ENCODE measurements at regions not wholly inside any gene's neighbourhood (a gene's known extent, or its start where the extent isn't known, plus 50 kb on each side); places are given as distances from the start of the nearest gene placed in this dataset.

DNA sequence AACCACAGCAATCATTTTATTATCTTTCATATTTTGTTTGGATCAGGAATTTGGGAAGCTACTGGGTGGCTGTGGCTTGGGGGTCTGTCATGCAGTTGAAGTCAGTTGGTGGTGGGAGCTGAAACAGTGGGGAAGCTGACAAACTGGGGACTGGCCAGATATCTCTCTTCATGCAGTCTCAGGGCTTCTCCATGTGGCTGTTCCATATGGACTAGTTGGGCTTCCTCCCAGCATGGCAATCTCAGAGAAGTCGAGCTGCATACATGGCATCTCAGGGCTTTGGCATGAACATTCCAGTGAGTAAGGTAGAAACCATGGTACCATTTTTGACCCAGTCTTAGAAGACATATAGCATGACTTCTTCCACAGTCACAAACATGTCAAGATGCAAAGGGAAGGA is 274.8 kb downstream of the ENC1 start:
- ATAC-seq (no peak), DNase-seq (no peak)
- H3K9me3 ChIP-seq (ENCODE audit: control insufficient read depth in 2 of 3, low read length in 3 of 3) = no peaks in the 10 kb centered on the region
- peaks cover 0 to 4% (median 0%) of the 10 kb centered on the region in 11 donors for H3K9me3 Mint-ChIP-seq
- CTCF ChIA-PET = no interaction called here
- H3K4me3 ChIP-seq (ENCODE audit: low read length) = no peak overlapping the region
- POLR2A ChIA-PET = no interaction called here
- no peaks in the 10 kb centered on the region for H3K27me3 ChIP-seq (ENCODE audit: control insufficient read depth in 2 of 2, insufficient read depth in 2 of 2, low read length in 2 of 2)
- H3K4me1 Mint-ChIP-seq = no peaks in the 10 kb centered on the region
- H3K27me3 Mint-ChIP-seq = peaks cover 0 to 4% (median 0%) of the 10 kb centered on the region in 5 donors
- H3K4me1 ChIP-seq (ENCODE audit: control insufficient read depth in 2 of 2, insufficient read depth in 2 of 2, low read length in 2 of 2) = no peaks in the 10 kb centered on the region
- H3K27ac Mint-ChIP-seq = no peak overlapping the region
- no peaks in the 10 kb centered on the region for H3K36me3 ChIP-seq (ENCODE audit: control insufficient read depth in 2 of 3, insufficient read depth in 3 of 3, low read length in 3 of 3)
- intact Hi-C loops (cut with micrococcal nuclease) = no loop called here
- no peak overlapping the region for H3K4me3 Mint-ChIP-seq
- H3K36me3 Mint-ChIP-seq = no peaks in the 10 kb centered on the region
- no peak overlapping the region for H3K27ac ChIP-seq (ENCODE audit: low read depth, low read length)

DNA sequence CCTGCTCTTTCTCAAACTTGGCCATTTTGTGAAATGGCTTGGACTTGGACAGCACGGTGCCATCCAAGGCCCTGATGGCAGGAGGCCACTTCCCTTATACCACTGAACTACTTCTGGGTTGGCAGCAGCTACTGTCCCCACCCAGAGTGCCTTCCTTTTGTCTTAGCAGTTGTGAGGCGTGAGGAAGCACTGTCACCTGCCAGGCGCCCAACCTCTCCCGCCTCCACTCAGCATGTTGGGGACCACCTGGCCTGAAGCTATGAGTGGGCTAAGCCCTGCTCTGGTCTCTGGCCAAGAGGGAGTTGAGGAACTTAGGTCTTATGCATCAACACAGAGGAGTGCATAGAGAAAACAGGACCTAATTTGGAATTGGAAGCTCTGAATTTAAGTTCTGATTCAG is 276.0 kb downstream of the ENC1 start:
- H3K27me3 ChIP-seq (ENCODE audit: control insufficient read depth in 2 of 2, insufficient read depth in 2 of 2, low read length in 2 of 2) = no peaks in the 10 kb centered on the region
- intact Hi-C loops (cut with micrococcal nuclease) = no loop called here
- Mint-ChIP-seq H3K27ac (no peak overlapping the region), H3K36me3 (no peaks in the 10 kb centered on the region), H3K4me3 (no peak overlapping the region), H3K27me3 (peaks cover 0 to 4% (median 0%) of the 10 kb centered on the region in 5 donors), H3K9me3 (peaks cover 0 to 4% (median 0%) of the 10 kb centered on the region in 11 donors), H3K4me1 (no peaks in the 10 kb centered on the region)
- no peaks in the 10 kb centered on the region for H3K9me3 ChIP-seq (ENCODE audit: control insufficient read depth in 2 of 3, low read length in 3 of 3)
- ChIA-PET POLR2A (no interaction called here), CTCF (no interaction called here)
- no peaks in the 10 kb centered on the region for H3K36me3 ChIP-seq (ENCODE audit: control insufficient read depth in 2 of 3, insufficient read depth in 3 of 3, low read length in 3 of 3)
- DNase-seq (no peak), ATAC-seq (no peak)
- H3K4me3 ChIP-seq (ENCODE audit: low read length) = no peak overlapping the region
- H3K27ac ChIP-seq (ENCODE audit: low read depth, low read length) = no peak overlapping the region
- no peaks in the 10 kb centered on the region for H3K4me1 ChIP-seq (ENCODE audit: control insufficient read depth in 2 of 2, insufficient read depth in 2 of 2, low read length in 2 of 2)

- H3K4me1 ChIP-seq (ENCODE audit: control insufficient read depth in 2 of 2, insufficient read depth in 2 of 2, low read length in 2 of 2) = no peaks in the 10 kb centered on the region
- no peaks in the 10 kb centered on the region for H3K36me3 Mint-ChIP-seq
- H3K4me3 Mint-ChIP-seq = no peak overlapping the region
- no peaks in the 10 kb centered on the region for H3K27me3 ChIP-seq (ENCODE audit: control insufficient read depth in 2 of 2, insufficient read depth in 2 of 2, low read length in 2 of 2)
- no peak overlapping the region for H3K27ac ChIP-seq (ENCODE audit: low read depth, low read length)
- DNase-seq (no peak), ATAC-seq (no peak)
- ChIA-PET POLR2A (no interaction called here), CTCF (no interaction called here)
- H3K36me3 ChIP-seq (ENCODE audit: control insufficient read depth in 2 of 3, insufficient read depth in 3 of 3, low read length in 3 of 3) = no peaks in the 10 kb centered on the region
- no peaks in the 10 kb centered on the region for H3K9me3 ChIP-seq (ENCODE audit: control insufficient read depth in 2 of 3, low read length in 3 of 3)
- H3K9me3 Mint-ChIP-seq = peaks cover 0 to 4% (median 0%) of the 10 kb centered on the region in 11 donors
- intact Hi-C loops (cut with micrococcal nuclease) = no loop called here
- no peak overlapping the region for H3K27ac Mint-ChIP-seq
- no peaks in the 10 kb centered on the region for H3K4me1 Mint-ChIP-seq
- H3K27me3 Mint-ChIP-seq = peaks cover 0 to 4% (median 0%) of the 10 kb centered on the region in 5 donors
- no peak overlapping the region for H3K4me3 ChIP-seq (ENCODE audit: low read length)
Observed at GRCh38 chr5:74363603-74364205, 276.8 kb downstream of the ENC1 start.

DNA sequence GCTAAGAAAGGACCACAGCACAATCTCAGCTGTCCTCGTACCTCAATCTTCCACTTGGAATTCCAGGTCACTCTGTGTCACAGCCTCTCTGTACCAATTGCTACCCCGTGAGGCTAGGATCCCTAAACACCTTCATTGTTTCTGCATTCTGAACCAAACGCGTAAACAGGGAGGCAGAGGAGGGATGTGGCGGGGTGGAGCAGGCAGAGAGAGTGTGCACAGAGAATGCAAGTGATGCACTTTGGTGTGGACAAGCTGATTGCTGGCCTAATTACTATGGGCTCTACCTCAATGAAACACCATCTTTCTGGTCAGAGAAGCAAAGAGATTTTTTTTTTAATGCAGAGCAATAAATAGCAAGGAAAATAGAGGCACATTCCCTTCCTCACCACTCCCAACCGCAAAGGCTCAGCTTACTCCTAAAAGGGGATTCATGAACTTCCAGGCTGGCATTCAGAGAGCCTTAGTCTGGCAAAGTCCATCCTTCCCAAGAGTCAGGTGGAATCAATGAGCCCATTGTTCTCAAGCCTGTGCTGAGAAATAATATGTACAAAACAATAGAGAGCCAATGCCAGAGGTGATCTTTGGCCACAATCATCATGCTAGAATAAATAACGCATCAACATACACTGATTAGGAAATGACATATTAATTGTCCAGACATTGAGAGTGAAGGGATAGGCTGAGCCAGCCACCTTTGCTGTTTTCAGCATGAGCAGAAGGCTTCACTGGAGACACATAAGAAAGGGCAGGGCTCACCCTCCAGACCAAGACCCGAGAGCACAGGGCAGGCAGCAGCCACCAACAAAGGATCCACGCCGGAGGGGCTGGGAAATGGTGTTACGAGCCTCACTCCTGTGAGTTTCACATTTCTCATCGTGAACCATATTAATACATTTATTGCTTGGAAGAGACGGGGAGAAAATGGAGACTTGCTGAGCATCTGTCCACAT is 278.8 kb downstream of the ENC1 start:
- Mint-ChIP-seq H3K36me3 (no peaks in the 10 kb centered on the region), H3K4me1 (no peaks in the 10 kb centered on the region), H3K27ac (no peak overlapping the region), H3K27me3 (peaks cover 0 to 7% (median 0%) of the 10 kb centered on the region in 5 donors), H3K4me3 (no peak overlapping the region), H3K9me3 (peaks cover 0 to 4% (median 0%) of the 10 kb centered on the region in 11 donors)
- ChIA-PET CTCF (no interaction called here), POLR2A (no interaction called here)
- intact Hi-C loops (cut with micrococcal nuclease) = no loop called here
- Histone ChIP-seq H3K9me3 (ENCODE audit: control insufficient read depth in 2 of 3, low read length in 3 of 3) (no peaks in the 10 kb centered on the region), H3K4me1 (ENCODE audit: control insufficient read depth in 2 of 2, insufficient read depth in 2 of 2, low read length in 2 of 2) (no peaks in the 10 kb centered on the region), H3K4me3 (ENCODE audit: low read length) (no peak overlapping the region), H3K27me3 (ENCODE audit: control insufficient read depth in 2 of 2, insufficient read depth in 2 of 2, low read length in 2 of 2) (no peaks in the 10 kb centered on the region), H3K27ac (ENCODE audit: low read depth, low read length) (no peak overlapping the region), H3K36me3 (ENCODE audit: control insufficient read depth in 2 of 3, insufficient read depth in 3 of 3, low read length in 3 of 3) (no peaks in the 10 kb centered on the region)
- no peak for ATAC-seq
- no peak for DNase-seq

DNA sequence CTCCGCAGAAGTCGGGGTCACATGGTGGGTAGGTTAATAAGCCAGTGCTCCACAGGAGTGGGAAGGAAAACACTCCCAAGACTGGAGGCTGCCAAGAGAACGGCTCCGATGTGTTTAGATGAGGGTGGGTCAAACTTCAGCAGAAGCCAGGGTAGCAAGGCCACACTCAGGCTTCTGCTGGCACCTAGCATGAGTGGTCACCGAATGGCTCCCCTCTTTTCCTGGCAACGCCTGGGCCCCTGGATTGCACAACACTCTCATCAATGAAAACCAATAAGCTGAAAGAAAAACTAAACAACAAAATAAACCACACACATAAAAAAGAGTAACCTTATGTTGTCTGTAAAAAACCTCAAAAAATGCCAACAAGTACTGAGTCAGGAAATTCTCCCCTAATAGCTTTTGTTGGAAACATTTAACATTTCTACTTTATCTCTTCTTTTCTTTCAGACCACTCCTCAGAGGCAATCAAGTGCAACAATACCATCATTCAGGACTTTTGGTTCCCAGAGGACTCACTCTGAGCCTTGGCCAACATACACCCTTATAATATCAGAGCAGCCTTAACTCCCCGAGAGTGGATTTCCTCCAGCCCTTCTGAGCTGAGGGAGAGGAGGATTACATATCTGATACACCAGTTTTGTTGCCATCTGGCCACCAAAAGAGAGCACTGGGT is 279.9 kb downstream of the ENC1 start:
- Histone ChIP-seq H3K4me1 (ENCODE audit: control insufficient read depth in 2 of 2, insufficient read depth in 2 of 2, low read length in 2 of 2) (no peaks in the 10 kb centered on the region), H3K36me3 (ENCODE audit: control insufficient read depth in 2 of 3, insufficient read depth in 3 of 3, low read length in 3 of 3) (no peaks in the 10 kb centered on the region), H3K9me3 (ENCODE audit: control insufficient read depth in 2 of 3, low read length in 3 of 3) (no peaks in the 10 kb centered on the region), H3K27me3 (ENCODE audit: control insufficient read depth in 2 of 2, insufficient read depth in 2 of 2, low read length in 2 of 2) (no peaks in the 10 kb centered on the region), H3K27ac (ENCODE audit: low read depth, low read length) (no peak overlapping the region), H3K4me3 (ENCODE audit: low read length) (no peak overlapping the region)
- peaks cover 0 to 4% (median 0%) of the 10 kb centered on the region in 11 donors for H3K9me3 Mint-ChIP-seq
- no peaks in the 10 kb centered on the region for H3K4me1 Mint-ChIP-seq
- POLR2A ChIA-PET = no interaction called here
- CTCF ChIA-PET = no interaction called here
- no peaks in the 10 kb centered on the region for H3K36me3 Mint-ChIP-seq
- ATAC-seq = no peak
- peaks cover 0 to 7% (median 0%) of the 10 kb centered on the region in 5 donors for H3K27me3 Mint-ChIP-seq
- intact Hi-C loops (cut with micrococcal nuclease) = no loop called here
- H3K27ac Mint-ChIP-seq = no peak overlapping the region
- no peak overlapping the region for H3K4me3 Mint-ChIP-seq
- no peak for DNase-seq

GRCh38 chr5:74357827-74358226 is 282.7 kb downstream of the ENC1 start:
- no peaks in the 10 kb centered on the region for H3K9me3 Mint-ChIP-seq
- no peak overlapping the region for H3K27ac Mint-ChIP-seq
- Histone ChIP-seq H3K4me1 (ENCODE audit: control insufficient read depth in 2 of 2, insufficient read depth in 2 of 2, low read length in 2 of 2) (no peaks in the 10 kb centered on the region), H3K4me3 (ENCODE audit: low read length) (no peak overlapping the region), H3K27me3 (ENCODE audit: control insufficient read depth in 2 of 2, insufficient read depth in 2 of 2, low read length in 2 of 2) (no peaks in the 10 kb centered on the region), H3K36me3 (ENCODE audit: control insufficient read depth in 2 of 3, insufficient read depth in 3 of 3, low read length in 3 of 3) (no peaks in the 10 kb centered on the region), H3K27ac (ENCODE audit: low read depth, low read length) (no peak overlapping the region), H3K9me3 (ENCODE audit: control insufficient read depth in 2 of 3, low read length in 3 of 3) (no peaks in the 10 kb centered on the region)
- H3K36me3 Mint-ChIP-seq = no peaks in the 10 kb centered on the region
- POLR2A ChIA-PET = no interaction called here
- no peak overlapping the region for H3K4me3 Mint-ChIP-seq
- intact Hi-C loops (cut with micrococcal nuclease) = no loop called here
- no peaks in the 10 kb centered on the region for H3K4me1 Mint-ChIP-seq
- CTCF ChIA-PET = no interaction called here
- H3K27me3 Mint-ChIP-seq = peaks cover 0 to 9% (median 0%) of the 10 kb centered on the region in 5 donors
- ATAC-seq = no peak
- no peak for DNase-seq
